ENCODE measurements at regions not wholly inside any gene's neighbourhood (a gene's known extent, or its start where the extent isn't known, plus 50 kb on each side); places are given as distances from the start of the nearest gene placed in this dataset.

- H3K4me3 ChIP-seq (replicated peaks in 1 of 3; ENCODE audit: insufficient read depth in 1 of 3, low read depth in 1 of 3, low read length in 3 of 3), result no peak overlapping the region
- no peaks in the 10 kb centered on the region for H3K9me1 ChIP-seq (replicated peaks; ENCODE audit: control insufficient read depth, extremely low read depth, insufficient read depth, low read length)
- no peak for FAIRE-seq
- H3K27me3 ChIP-seq (ENCODE audit: control insufficient read depth in 2 of 2, insufficient read depth in 2 of 2, low read length in 2 of 2), result no peaks in the 10 kb centered on the region
- intact Hi-C loops (cut with micrococcal nuclease) (no loop called here), dilution Hi-C loops (cut with MboI; ENCODE audit: extremely low pct_ligation_motif_present, low sequenced_read_pairs) (no loop called here)
- H2AFZ ChIP-seq (ENCODE audit: low read depth, low read length), result no peak overlapping the region
- H3K27ac ChIP-seq (ENCODE audit: insufficient read depth, low read depth, low read length), result no peak overlapping the region
- H4K20me1 ChIP-seq (replicated peaks; ENCODE audit: control insufficient read depth, extremely low read depth, insufficient read depth, low read length), result no peaks in the 10 kb centered on the region
- no peaks in the 10 kb centered on the region for H3K36me3 ChIP-seq (ENCODE audit: control insufficient read depth in 2 of 2, extremely low read depth in 1 of 2, insufficient read depth in 2 of 2, low read length in 2 of 2)
- CTCF ChIA-PET, result no interaction called here
- POLR2A ChIA-PET, result no interaction called here
- H3K79me2 ChIP-seq (ENCODE audit: control insufficient read depth, insufficient read depth, low read length), result no peaks in the 10 kb centered on the region
- no peak overlapping the region for H3K4me2 ChIP-seq (ENCODE audit: insufficient read depth, low read length)
- no peak for DNase-seq (ENCODE audit: low read depth, low spot score)
- TF ChIP-seq EZH2 (IDR thresholded peaks at IDR 0.05; ENCODE audit: borderline replicate concordance, low read depth, low read length, severe bottlenecking) (no peak), GATA2 (IDR thresholded peaks at IDR 0.05; ENCODE audit: insufficient read depth, insufficient read length, low read depth, low read length) (no peak), POLR2A (IDR thresholded peaks at IDR 0.05; ENCODE audit: low read depth, low read length) (no peak), FOS (IDR thresholded peaks at IDR 0.05; ENCODE audit: borderline replicate concordance, insufficient read depth, low read length) (no peak), POLR2AphosphoS5 (IDR thresholded peaks at IDR 0.05; ENCODE audit: insufficient read depth, low read depth, low read length) (no peak)
- BruUV-seq (replicated peaks), result no TSS peak
- no peaks in the 10 kb centered on the region for H3K4me1 ChIP-seq (ENCODE audit: control insufficient read depth, extremely low read depth, insufficient read depth, low read length)
- no peak overlapping the region for H3K9ac ChIP-seq (replicated peaks; ENCODE audit: extremely low read depth, insufficient read depth, low read length)
- peaks cover 9% of the 10 kb centered on the region for H3K9me3 ChIP-seq (replicated peaks; ENCODE audit: control insufficient read depth, insufficient read depth, low read length)
Observed at GRCh38 chr19:29107831-29108230, 105.1 kb downstream of the UQCRFS1 start.

GRCh38 chr19:29106346-29106885 is 106.5 kb downstream of the UQCRFS1 start:
- H3K27me3 ChIP-seq (ENCODE audit: control insufficient read depth in 2 of 2, insufficient read depth in 2 of 2, low read length in 2 of 2), result no peaks in the 10 kb centered on the region
- no peak overlapping the region for H3K9ac ChIP-seq (replicated peaks; ENCODE audit: extremely low read depth, insufficient read depth, low read length)
- no peaks in the 10 kb centered on the region for H3K36me3 ChIP-seq (ENCODE audit: control insufficient read depth in 2 of 2, extremely low read depth in 1 of 2, insufficient read depth in 2 of 2, low read length in 2 of 2)
- BruUV-seq (replicated peaks), result no TSS peak
- intact Hi-C loops (cut with micrococcal nuclease), result no loop called here
- DNase-seq (ENCODE audit: low read depth, low spot score), result no peak
- no peaks in the 10 kb centered on the region for H3K79me2 ChIP-seq (ENCODE audit: control insufficient read depth, insufficient read depth, low read length)
- no peaks in the 10 kb centered on the region for H3K9me1 ChIP-seq (replicated peaks; ENCODE audit: control insufficient read depth, extremely low read depth, insufficient read depth, low read length)
- POLR2A ChIA-PET, result no interaction called here
- no peak overlapping the region for H3K4me2 ChIP-seq (ENCODE audit: insufficient read depth, low read length)
- H2AFZ ChIP-seq (ENCODE audit: low read depth, low read length), result no peak overlapping the region
- H3K27ac ChIP-seq (ENCODE audit: insufficient read depth, low read depth, low read length), result no peak overlapping the region
- dilution Hi-C loops (cut with MboI; ENCODE audit: extremely low pct_ligation_motif_present, low sequenced_read_pairs), result no loop called here
- CTCF ChIA-PET, result no interaction called here
- H3K4me1 ChIP-seq (ENCODE audit: control insufficient read depth, extremely low read depth, insufficient read depth, low read length), result no peaks in the 10 kb centered on the region
- H3K4me3 ChIP-seq (replicated peaks in 1 of 3; ENCODE audit: insufficient read depth in 1 of 3, low read depth in 1 of 3, low read length in 3 of 3), result no peak overlapping the region
- no peaks in the 10 kb centered on the region for H4K20me1 ChIP-seq (replicated peaks; ENCODE audit: control insufficient read depth, extremely low read depth, insufficient read depth, low read length)
- no peak for FAIRE-seq
- no peak for TF ChIP-seq MAX (IDR thresholded peaks at IDR 0.05; ENCODE audit: insufficient read depth, insufficient read length)
- TF ChIP-seq JUN (IDR thresholded peaks at IDR 0.05; ENCODE audit: borderline replicate concordance, insufficient read depth, insufficient read length, low read depth), result no peak
- no peak for TF ChIP-seq POLR2AphosphoS5 (IDR thresholded peaks at IDR 0.05; ENCODE audit: insufficient read depth, low read depth, low read length)
- TF ChIP-seq FOS (IDR thresholded peaks at IDR 0.05; ENCODE audit: borderline replicate concordance, insufficient read depth, low read length), result no peak
- TF ChIP-seq GATA2 (IDR thresholded peaks at IDR 0.05; ENCODE audit: insufficient read depth, insufficient read length, low read depth, low read length), result no peak
- no peak for TF ChIP-seq CTCF (IDR thresholded peaks at IDR 0.05; ENCODE audit: extremely low read depth in 1 of 2, insufficient read depth in 1 of 2, low read depth in 1 of 2, low read length in 2 of 2)
- no peak for TF ChIP-seq EZH2 (IDR thresholded peaks at IDR 0.05; ENCODE audit: borderline replicate concordance, low read depth, low read length, severe bottlenecking)
- TF ChIP-seq MYC (IDR thresholded peaks at IDR 0.05; ENCODE audit: low read depth, low read length), result no peak
- TF ChIP-seq POLR2A (IDR thresholded peaks at IDR 0.05; ENCODE audit: low read depth, low read length), result no peak
- peaks cover 9% of the 10 kb centered on the region for H3K9me3 ChIP-seq (replicated peaks; ENCODE audit: control insufficient read depth, insufficient read depth, low read length)

Data from endothelial cell of umbilical vein (primary cell).